MM.1S (cell line): ENCODE measurements at regions not wholly inside any gene's neighbourhood (a gene's known extent, or its start where the extent isn't known, plus 50 kb on each side); places are given as distances from the start of the nearest gene placed in this dataset.

Experiments
- CTCF ChIP-seq: fragments of 300-600 bp; sonication (generic); IDR thresholded peaks from 2 replicates; pipeline ENCODE4 v1.5.1; 2016; ENCODE audit warnings: antibody characterized with exemption, low read length, mixed read lengths
- EZH2 ChIP-seq: fragments of 300-600 bp; sonication (generic); optimal IDR thresholded peaks from 2 replicates; pipeline ENCODE3; 2017; ENCODE audit warnings: low read depth, mild to moderate bottlenecking, antibody characterized with exemption, low read length, mixed read lengths
- EZH2phosphoT487 ChIP-seq: fragments of 300-600 bp; sonication (generic); IDR thresholded peaks from 2 replicates; pipeline ENCODE4 v1.6.1; 2018; ENCODE audit warnings: antibody characterized with exemption, low read length

GRCh38 chr6:117157448-117157847 lies 107.9 kb upstream of the VGLL2 start:
- no peak for TF ChIP-seq CTCF
- no peak for TF ChIP-seq EZH2
- no peak for TF ChIP-seq EZH2phosphoT487
